ENCODE measurements at regions not wholly inside any gene's neighbourhood (a gene's known extent, or its start where the extent isn't known, plus 50 kb on each side); places are given as distances from the start of the nearest gene placed in this dataset.

DNA sequence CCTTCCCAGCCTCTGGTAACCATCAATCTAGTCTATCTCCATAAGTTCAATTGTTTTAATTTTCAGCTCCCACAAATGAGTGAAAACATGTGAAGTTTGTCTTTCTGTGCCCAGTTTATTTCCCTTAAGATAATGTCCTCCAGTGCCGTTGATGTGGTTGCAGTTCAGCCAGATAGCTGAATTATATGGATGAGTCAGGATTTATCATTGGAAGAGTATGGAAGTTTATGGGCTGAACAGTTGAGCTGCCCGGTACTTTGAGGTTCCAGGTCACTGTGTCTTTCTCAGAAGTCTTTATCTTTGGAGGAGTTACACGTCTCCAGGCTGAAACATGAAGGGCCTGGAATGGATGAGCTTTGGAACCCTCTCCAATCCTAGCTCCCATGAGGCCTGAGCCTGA lies 120.1 kb downstream of the ASCL4 start (continued):
- TF ChIP-seq, protein P1, sequence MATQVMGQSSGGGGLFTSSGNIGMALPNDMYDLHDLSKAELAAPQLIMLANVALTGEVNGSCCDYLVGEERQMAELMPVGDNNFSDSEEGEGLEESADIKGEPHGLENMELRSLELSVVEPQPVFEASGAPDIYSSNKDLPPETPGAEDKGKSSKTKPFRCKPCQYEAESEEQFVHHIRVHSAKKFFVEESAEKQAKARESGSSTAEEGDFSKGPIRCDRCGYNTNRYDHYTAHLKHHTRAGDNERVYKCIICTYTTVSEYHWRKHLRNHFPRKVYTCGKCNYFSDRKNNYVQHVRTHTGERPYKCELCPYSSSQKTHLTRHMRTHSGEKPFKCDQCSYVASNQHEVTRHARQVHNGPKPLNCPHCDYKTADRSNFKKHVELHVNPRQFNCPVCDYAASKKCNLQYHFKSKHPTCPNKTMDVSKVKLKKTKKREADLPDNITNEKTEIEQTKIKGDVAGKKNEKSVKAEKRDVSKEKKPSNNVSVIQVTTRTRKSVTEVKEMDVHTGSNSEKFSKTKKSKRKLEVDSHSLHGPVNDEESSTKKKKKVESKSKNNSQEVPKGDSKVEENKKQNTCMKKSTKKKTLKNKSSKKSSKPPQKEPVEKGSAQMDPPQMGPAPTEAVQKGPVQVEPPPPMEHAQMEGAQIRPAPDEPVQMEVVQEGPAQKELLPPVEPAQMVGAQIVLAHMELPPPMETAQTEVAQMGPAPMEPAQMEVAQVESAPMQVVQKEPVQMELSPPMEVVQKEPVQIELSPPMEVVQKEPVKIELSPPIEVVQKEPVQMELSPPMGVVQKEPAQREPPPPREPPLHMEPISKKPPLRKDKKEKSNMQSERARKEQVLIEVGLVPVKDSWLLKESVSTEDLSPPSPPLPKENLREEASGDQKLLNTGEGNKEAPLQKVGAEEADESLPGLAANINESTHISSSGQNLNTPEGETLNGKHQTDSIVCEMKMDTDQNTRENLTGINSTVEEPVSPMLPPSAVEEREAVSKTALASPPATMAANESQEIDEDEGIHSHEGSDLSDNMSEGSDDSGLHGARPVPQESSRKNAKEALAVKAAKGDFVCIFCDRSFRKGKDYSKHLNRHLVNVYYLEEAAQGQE (IDR thresholded peaks at IDR 0.05; ENCODE audit: unreplicated experiment): no peak
- TF ChIP-seq EZH2 (IDR thresholded peaks at IDR 0.05; ENCODE audit: low read depth, unreplicated experiment) (no peak), ZNF331 (CRISPR knock-in tag; IDR thresholded peaks at IDR 0.05; ENCODE audit: low read depth) (no peak), EZH2phosphoT487 (IDR thresholded peaks at IDR 0.05; ENCODE audit: unreplicated experiment) (no peak), CREB1 (CRISPR knock-in tag; IDR thresholded peaks at IDR 0.05; ENCODE audit: low read depth) (no peak)
- TF ChIP-seq, protein P2, sequence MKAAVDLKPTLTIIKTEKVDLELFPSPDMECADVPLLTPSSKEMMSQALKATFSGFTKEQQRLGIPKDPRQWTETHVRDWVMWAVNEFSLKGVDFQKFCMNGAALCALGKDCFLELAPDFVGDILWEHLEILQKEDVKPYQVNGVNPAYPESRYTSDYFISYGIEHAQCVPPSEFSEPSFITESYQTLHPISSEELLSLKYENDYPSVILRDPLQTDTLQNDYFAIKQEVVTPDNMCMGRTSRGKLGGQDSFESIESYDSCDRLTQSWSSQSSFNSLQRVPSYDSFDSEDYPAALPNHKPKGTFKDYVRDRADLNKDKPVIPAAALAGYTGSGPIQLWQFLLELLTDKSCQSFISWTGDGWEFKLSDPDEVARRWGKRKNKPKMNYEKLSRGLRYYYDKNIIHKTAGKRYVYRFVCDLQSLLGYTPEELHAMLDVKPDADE (IDR thresholded peaks at IDR 0.05): no peak

DNA sequence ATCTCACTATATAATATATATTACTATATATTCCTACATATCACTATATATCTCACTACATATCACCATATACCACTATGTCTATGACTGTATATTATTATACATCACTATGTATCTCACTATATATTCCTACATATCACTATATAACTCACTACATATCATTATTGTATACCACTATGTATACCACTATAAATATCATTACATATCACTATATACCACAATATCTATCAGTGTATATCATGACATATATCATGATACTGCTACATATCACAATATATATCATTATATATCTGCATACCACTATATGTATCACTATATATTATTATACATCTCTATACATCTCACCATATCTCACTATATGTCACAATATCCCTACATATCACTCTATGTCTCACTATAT lies 121.5 kb downstream of the ASCL4 start:
- no peak overlapping the region for H3K27ac Mint-ChIP-seq
- ATAC-seq: no peak
- H3K27me3 ChIP-seq (ENCODE audit: insufficient read depth): no peaks in the 10 kb centered on the region
- no peak for TF ChIP-seq POLR2AphosphoS5 (IDR thresholded peaks at IDR 0.05; ENCODE audit: low read depth)
- TF ChIP-seq, protein P1 (IDR thresholded peaks at IDR 0.05; ENCODE audit: unreplicated experiment): no peak
- TF ChIP-seq NANOG (IDR thresholded peaks at IDR 0.05; ENCODE audit: borderline replicate concordance): no peak
- TF ChIP-seq, protein P3, sequence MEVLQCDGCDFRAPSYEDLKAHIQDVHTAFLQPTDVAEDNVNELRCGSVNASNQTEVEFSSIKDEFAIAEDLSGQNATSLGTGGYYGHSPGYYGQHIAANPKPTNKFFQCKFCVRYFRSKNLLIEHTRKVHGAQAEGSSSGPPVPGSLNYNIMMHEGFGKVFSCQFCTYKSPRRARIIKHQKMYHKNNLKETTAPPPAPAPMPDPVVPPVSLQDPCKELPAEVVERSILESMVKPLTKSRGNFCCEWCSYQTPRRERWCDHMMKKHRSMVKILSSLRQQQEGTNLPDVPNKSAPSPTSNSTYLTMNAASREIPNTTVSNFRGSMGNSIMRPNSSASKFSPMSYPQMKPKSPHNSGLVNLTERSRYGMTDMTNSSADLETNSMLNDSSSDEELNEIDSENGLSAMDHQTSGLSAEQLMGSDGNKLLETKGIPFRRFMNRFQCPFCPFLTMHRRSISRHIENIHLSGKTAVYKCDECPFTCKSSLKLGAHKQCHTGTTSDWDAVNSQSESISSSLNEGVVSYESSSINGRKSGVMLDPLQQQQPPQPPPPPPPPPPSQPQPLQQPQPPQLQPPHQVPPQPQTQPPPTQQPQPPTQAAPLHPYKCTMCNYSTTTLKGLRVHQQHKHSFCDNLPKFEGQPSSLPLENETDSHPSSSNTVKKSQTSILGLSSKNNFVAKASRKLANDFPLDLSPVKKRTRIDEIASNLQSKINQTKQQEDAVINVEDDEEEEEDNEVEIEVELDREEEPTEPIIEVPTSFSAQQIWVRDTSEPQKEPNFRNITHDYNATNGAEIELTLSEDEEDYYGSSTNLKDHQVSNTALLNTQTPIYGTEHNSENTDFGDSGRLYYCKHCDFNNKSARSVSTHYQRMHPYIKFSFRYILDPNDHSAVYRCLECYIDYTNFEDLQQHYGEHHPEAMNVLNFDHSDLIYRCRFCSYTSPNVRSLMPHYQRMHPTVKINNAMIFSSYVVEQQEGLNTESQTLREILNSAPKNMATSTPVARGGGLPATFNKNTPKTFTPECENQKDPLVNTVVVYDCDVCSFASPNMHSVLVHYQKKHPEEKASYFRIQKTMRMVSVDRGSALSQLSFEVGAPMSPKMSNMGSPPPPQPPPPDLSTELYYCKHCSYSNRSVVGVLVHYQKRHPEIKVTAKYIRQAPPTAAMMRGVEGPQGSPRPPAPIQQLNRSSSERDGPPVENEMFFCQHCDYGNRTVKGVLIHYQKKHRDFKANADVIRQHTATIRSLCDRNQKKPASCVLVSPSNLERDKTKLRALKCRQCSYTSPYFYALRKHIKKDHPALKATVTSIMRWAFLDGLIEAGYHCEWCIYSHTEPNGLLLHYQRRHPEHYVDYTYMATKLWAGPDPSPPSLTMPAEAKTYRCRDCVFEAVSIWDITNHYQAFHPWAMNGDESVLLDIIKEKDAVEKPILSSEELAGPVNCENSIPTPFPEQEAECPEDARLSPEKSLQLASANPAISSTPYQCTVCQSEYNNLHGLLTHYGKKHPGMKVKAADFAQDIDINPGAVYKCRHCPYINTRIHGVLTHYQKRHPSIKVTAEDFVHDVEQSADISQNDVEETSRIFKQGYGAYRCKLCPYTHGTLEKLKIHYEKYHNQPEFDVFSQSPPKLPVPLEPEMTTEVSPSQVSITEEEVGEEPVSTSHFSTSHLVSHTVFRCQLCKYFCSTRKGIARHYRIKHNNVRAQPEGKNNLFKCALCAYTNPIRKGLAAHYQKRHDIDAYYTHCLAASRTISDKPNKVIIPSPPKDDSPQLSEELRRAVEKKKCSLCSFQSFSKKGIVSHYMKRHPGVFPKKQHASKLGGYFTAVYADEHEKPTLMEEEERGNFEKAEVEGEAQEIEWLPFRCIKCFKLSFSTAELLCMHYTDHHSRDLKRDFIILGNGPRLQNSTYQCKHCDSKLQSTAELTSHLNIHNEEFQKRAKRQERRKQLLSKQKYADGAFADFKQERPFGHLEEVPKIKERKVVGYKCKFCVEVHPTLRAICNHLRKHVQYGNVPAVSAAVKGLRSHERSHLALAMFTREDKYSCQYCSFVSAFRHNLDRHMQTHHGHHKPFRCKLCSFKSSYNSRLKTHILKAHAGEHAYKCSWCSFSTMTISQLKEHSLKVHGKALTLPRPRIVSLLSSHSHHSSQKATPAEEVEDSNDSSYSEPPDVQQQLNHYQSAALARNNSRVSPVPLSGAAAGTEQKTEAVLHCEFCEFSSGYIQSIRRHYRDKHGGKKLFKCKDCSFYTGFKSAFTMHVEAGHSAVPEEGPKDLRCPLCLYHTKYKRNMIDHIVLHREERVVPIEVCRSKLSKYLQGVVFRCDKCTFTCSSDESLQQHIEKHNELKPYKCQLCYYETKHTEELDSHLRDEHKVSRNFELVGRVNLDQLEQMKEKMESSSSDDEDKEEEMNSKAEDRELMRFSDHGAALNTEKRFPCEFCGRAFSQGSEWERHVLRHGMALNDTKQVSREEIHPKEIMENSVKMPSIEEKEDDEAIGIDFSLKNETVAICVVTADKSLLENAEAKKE (CRISPR knock-in tag; IDR thresholded peaks at IDR 0.05): no peak
- TF ChIP-seq ZNF331 (CRISPR knock-in tag; IDR thresholded peaks at IDR 0.05; ENCODE audit: low read depth): no peak
- TF ChIP-seq CREB1 (CRISPR knock-in tag; IDR thresholded peaks at IDR 0.05; ENCODE audit: low read depth): no peak

More for the DNA sequence above, 121.5 kb downstream of the ASCL4 start:
- Histone ChIP-seq H2AFZ (no peak overlapping the region), H3K4me1 (ENCODE audit: insufficient read depth) (no peaks in the 10 kb centered on the region), H3K79me2 (replicated peaks; ENCODE audit: insufficient read depth) (no peaks in the 10 kb centered on the region), H3K4me2 (no peak overlapping the region), H3K9me2 (ENCODE audit: insufficient read depth) (no peaks in the 10 kb centered on the region), H3K27ac (ENCODE audit: low read depth) (no peak overlapping the region), H4K20me1 (replicated peaks; ENCODE audit: insufficient read depth) (no peaks in the 10 kb centered on the region), H3K36me3 (ENCODE audit: insufficient read depth) (no peaks in the 10 kb centered on the region), H3F3A (replicated peaks; ENCODE audit: low read depth) (no peaks in the 10 kb centered on the region), H3K4me3 (no peak overlapping the region)
- H3K36me3 Mint-ChIP-seq (ENCODE audit: low read depth): no peaks in the 10 kb centered on the region
- H3K4me1 Mint-ChIP-seq: no peaks in the 10 kb centered on the region; the same call in 2 of the 3 replicates
- no peak for DNase-seq (ENCODE audit: low spot score)
- H3K27me3 Mint-ChIP-seq (ENCODE audit: insufficient read depth, low read depth, poor library complexity): no peaks in the 10 kb centered on the region
- H3K4me3 Mint-ChIP-seq: no peak overlapping the region
- H3K9me3 Mint-ChIP-seq: no peaks in the 10 kb centered on the region

Data from GM23338 (cell line).